AG04449 (cell line): ENCODE measurements at regions not wholly inside any gene's neighbourhood (a gene's known extent, or its start where the extent isn't known, plus 50 kb on each side); places are given as distances from the start of the nearest gene placed in this dataset.

Source experiments
- CTCF ChIA-PET: fragments of 350-600 bp; formaldehyde crosslinking; extraction: SDS; loops from one replicate; lab custom pipeline; 2021; ENCODE audit warnings: antibody characterized with exemption; lab: Yijun Ruan, JAX
- POLR2A ChIA-PET: fragments of 400-600, 350-600 bp; formaldehyde crosslinking; extraction: SDS; loops from one replicate; lab custom pipeline; 2020; ENCODE audit warnings: antibody characterized with exemption, inconsistent platforms; lab: Yijun Ruan, JAX
- DNase-seq: peaks from one replicate; pipeline ENCODE4 v3.0.0-alpha.2; 2010; ENCODE audit warnings: low read depth, low spot score
- H3K4me3 ChIP-seq: 2 replicates; pipeline ENCODE4 v1.5.1; 2011; ENCODE audit warnings: low read depth, mild to moderate bottlenecking, control low read depth, low read length
- TF ChIP-seq, protein P1 (sequence below): IDR thresholded peaks from one replicate; pipeline ENCODE4 v1.5.1; 2011; ENCODE audit warnings: mild to moderate bottlenecking, moderate library complexity, low read length, control low read depth, inconsistent platforms; ENCODE audit not compliant: insufficient read depth; ENCODE audit errors: missing control alignments

DNA sequence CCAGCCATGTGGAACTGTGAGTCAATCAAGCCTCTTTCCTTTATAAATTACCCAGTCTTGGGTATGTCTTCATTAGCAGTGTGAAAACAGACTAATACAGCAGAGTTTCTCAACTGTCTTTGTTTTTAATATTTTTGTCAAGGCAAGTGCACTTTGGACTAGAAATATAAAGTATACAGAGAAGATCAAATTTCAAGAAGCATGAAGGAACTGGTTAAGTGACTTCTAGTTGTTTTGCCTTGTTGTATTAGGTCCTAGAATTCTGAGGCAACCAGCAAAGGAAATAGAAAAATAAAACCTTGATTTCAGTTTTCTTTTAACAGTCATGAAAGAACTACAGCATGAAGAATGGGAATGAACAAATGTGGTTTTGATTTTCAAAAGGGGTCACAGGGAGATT is 131.1 kb upstream of the PTGFR start:
- no peak overlapping the region for H3K4me3 ChIP-seq
- TF ChIP-seq, protein P1, sequence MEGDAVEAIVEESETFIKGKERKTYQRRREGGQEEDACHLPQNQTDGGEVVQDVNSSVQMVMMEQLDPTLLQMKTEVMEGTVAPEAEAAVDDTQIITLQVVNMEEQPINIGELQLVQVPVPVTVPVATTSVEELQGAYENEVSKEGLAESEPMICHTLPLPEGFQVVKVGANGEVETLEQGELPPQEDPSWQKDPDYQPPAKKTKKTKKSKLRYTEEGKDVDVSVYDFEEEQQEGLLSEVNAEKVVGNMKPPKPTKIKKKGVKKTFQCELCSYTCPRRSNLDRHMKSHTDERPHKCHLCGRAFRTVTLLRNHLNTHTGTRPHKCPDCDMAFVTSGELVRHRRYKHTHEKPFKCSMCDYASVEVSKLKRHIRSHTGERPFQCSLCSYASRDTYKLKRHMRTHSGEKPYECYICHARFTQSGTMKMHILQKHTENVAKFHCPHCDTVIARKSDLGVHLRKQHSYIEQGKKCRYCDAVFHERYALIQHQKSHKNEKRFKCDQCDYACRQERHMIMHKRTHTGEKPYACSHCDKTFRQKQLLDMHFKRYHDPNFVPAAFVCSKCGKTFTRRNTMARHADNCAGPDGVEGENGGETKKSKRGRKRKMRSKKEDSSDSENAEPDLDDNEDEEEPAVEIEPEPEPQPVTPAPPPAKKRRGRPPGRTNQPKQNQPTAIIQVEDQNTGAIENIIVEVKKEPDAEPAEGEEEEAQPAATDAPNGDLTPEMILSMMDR = no peak
- CTCF ChIA-PET = interaction anchor here (1.2 to 1.5 kb wide), 2 partner anchors 26 to 27 kb away, joined by 4 read pairs; no protein-coding TSS in a partner anchor
- no peak for DNase-seq
- POLR2A ChIA-PET = no interaction called here

DNA sequence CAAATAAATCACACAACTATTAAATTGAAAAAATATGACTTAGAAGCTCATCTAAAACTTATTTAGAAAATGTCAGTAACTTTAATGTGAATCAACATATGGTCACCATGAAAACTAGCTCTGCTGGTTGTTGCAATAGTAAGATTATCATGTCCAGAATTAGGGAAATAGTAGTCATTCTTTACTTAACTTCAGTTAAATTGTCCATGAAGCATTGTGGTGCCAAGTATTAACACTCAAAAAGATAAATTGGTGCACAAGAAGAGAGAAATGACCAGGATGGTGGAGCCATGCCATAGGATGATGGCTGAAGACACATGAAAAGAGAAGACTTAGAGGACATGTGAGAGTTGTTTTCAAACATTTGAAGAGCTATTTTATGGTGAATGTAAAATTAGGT is 130.2 kb upstream of the PTGFR start:
- ChIA-PET CTCF (interaction anchor here (1.2 to 1.5 kb wide), 4 partner anchors 11 to 215 kb away, joined by 3 to 4 read pairs (median 4); no protein-coding TSS in a partner anchor), POLR2A (no interaction called here)
- no peak for DNase-seq
- TF ChIP-seq, protein P1 = no peak
- H3K4me3 ChIP-seq = no peak overlapping the region

DNA sequence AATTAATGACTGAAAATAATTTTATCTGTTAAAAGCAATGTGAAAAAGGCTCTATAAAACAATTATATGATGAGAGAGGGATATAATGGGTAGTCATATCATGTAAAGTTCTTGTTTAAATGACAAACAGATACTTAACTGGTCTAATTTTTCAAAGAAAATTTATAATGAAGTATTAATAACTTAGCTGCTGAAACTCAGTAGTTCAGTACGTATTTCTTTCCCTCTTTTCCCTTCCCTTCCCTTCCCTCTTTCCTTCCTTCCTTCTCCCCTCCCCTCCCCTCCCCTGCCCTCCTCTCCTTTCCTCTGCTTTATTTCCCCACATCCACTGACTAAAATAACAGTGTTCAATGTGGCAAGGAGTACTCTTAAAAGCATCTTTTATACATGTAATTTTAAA is 123.1 kb upstream of the PTGFR start:
- POLR2A ChIA-PET = no interaction called here
- TF ChIP-seq, protein P1 = no peak
- no peak overlapping the region for H3K4me3 ChIP-seq
- CTCF ChIA-PET = interaction anchor here (1.1 kb wide), 1 partner anchor 34 kb away, joined by 4 read pairs; no protein-coding TSS in a partner anchor
- no peak for DNase-seq

DNA sequence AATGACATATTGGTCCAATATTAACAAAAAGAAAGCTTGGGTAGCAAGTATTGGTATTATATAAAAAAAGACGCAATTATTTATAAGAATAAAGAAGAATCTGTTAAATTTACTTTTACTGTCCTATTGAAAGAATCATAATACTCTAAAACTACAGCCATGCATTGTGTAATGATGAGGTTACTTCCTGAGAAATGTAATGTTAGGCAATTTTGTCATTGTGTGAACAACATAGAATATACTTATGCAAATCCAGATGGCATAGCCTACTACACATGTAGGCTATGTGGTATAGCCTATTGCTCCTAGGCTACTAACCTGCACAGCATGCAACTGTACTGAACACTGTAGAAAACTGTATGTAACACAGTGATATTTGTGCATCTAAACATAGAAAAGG is 121.2 kb upstream of the PTGFR start:
- ChIA-PET CTCF (interaction anchor here (1.4 kb wide), 1 partner anchor 16 kb away, joined by 4 read pairs; no protein-coding TSS in a partner anchor), POLR2A (no interaction called here)
- no peak for DNase-seq
- TF ChIP-seq, protein P1 = no peak
- no peak overlapping the region for H3K4me3 ChIP-seq

DNA sequence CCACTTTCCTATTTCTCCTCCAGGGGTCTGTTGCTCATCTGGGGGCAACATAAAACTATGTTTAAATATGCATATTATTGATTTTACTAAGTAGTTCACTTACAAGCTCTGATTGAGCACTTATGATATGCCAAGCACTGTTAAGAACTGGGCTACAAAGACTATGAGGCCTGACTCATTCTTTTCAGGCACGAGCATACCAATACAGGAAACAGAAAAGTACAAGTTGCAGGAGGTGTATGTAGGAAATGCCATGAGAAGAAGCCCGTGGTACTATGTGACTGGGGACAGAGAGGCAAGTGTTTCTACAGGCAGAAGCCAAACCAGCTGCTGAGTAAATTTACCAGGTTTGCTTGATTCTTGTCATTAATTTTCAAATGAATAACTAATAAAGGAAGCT is 120.4 kb upstream of the PTGFR start:
- ChIA-PET CTCF (interaction anchor here (1.4 kb wide), 1 partner anchor 17 kb away, joined by 4 read pairs; no protein-coding TSS in a partner anchor), POLR2A (interaction anchor here (0.6 to 0.7 kb wide), 3 partner anchors 29 to 1742 kb away, joined by 3 read pairs; no protein-coding TSS in a partner anchor)
- TF ChIP-seq, protein P1 = no peak
- DNase-seq = no peak
- H3K4me3 ChIP-seq = no peak overlapping the region

DNA sequence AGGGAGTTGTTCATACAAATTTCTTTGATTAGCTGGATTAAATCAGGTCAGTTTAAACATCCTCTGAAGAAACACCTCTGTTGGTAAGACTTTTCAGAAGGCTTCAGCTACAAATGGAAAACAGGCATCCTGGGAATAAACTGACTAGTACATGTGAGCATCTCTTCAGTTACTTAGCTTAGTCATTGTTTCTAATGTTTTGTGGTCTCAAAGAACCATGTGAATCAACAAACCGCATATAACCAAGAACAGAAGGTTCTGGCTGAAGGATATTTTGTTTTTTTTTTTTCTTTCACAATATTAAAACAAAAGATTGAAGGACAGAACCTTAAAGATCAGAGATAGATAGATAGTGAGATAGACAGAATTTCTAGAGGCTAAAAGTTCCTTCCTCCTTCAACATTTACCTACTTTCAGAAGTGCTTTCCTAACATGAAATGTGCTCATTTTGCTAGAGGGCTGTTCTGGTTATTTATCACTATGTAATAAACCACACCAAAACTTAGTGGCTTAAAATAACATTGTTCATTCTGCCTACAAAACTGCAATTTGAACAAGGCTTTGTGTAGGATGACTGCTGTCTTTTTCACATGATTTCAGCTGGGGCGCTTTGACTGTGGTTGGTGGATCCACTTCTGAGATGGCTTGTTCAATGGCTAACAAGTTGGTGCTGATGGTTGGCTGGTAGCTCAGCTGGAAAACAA is 119.8 kb upstream of the PTGFR start:
- ChIA-PET POLR2A (interaction anchor here (0.6 to 0.7 kb wide), 3 partner anchors 29 to 1741 kb away, joined by 3 read pairs; no protein-coding TSS in a partner anchor), CTCF (interaction anchor here (0.8 to 1.5 kb wide), 5 partner anchors 10 to 236 kb away, joined by 3 to 4 read pairs (median 3); no protein-coding TSS in a partner anchor)
- no peak overlapping the region for H3K4me3 ChIP-seq
- no peak for DNase-seq
- TF ChIP-seq, protein P1 = no peak
